Karpas-422 (cell line): ENCODE measurements at regions not wholly inside any gene's neighbourhood (a gene's known extent, or its start where the extent isn't known, plus 50 kb on each side); places are given as distances from the start of the nearest gene placed in this dataset.
"Not testable (repeated sequence)": the region's sequence is repeated elsewhere in the genome, so short reads cannot be mapped to it uniquely, and the experiment has no call there.

Source experiments
- DNase-seq: peaks from one replicate; pipeline ENCODE4 v3.0.0-alpha.2; 2015
- H2AFZ ChIP-seq: fragments of 200-600 bp; sonication (generic); 2 replicates; pipeline ENCODE4 v1.6.1; 2014; ENCODE audit warnings: antibody characterized with exemption, low read length, mixed read lengths
- H3K27ac ChIP-seq: fragments of 200-600 bp; sonication (generic); 2 replicates; pipeline ENCODE4 v1.5.1; 2014; ENCODE audit warnings: mild to moderate bottlenecking, low read length, moderate library complexity
- H3K27me3 ChIP-seq: fragments of 200-600 bp; sonication (generic); 2 replicates; pipeline ENCODE4 v1.6.1; 2014; ENCODE audit warnings: low read length, mixed read lengths
- H3K36me3 ChIP-seq: fragments of 200-600 bp; sonication (generic); 2 replicates; pipeline ENCODE4 v1.6.1; 2014; ENCODE audit warnings: low read length, mixed read lengths; ENCODE audit not compliant: insufficient read depth
- H3K4me1 ChIP-seq: fragments of 200-600 bp; sonication (generic); 2 replicates; pipeline ENCODE4 v1.6.1; 2014; ENCODE audit warnings: mild to moderate bottlenecking, low read length, mixed read lengths
- H3K4me2 ChIP-seq: fragments of 200-600 bp; sonication (generic); 2 replicates; pipeline ENCODE4 v1.6.1; 2014; ENCODE audit warnings: low read length, low read depth, mild to moderate bottlenecking; ENCODE audit not compliant: poor library complexity, severe bottlenecking
- H3K4me3 ChIP-seq: fragments of 200-600 bp; sonication (generic); 2 replicates; pipeline ENCODE4 v1.5.1; 2014; ENCODE audit warnings: mild to moderate bottlenecking, antibody characterized with exemption, low read length, mixed read lengths
- H3K79me2 ChIP-seq: fragments of 200-600 bp; sonication (generic); 2 replicates; pipeline ENCODE4 v1.6.1; 2014; ENCODE audit warnings: mild to moderate bottlenecking, low read length, mixed read lengths
- H3K9ac ChIP-seq: fragments of 200-600 bp; sonication (generic); 2 replicates; pipeline ENCODE4 v1.6.0; 2014; ENCODE audit warnings: low read length
- H3K9me2 ChIP-seq: fragments of 200-600 bp; sonication (generic), shearing (Covaris generic); replicated peaks from 2 replicates; pipeline ENCODE4 v1.6.0; 2014; ENCODE audit warnings: mild to moderate bottlenecking, low read length, moderate library complexity; ENCODE audit not compliant: insufficient read depth
- H3K9me3 ChIP-seq: fragments of 300-700, 200-600 bp; sonication (generic); 2 replicates; pipeline ENCODE4 v1.6.1; 2014; ENCODE audit warnings: low read length, mixed read lengths
- H4K20me1 ChIP-seq: fragments of 200-600 bp; sonication (generic); 2 replicates; pipeline ENCODE4 v1.6.1; 2014; ENCODE audit warnings: mild to moderate bottlenecking, antibody characterized with exemption, low read length, low read depth; ENCODE audit not compliant: insufficient read depth

DNA sequence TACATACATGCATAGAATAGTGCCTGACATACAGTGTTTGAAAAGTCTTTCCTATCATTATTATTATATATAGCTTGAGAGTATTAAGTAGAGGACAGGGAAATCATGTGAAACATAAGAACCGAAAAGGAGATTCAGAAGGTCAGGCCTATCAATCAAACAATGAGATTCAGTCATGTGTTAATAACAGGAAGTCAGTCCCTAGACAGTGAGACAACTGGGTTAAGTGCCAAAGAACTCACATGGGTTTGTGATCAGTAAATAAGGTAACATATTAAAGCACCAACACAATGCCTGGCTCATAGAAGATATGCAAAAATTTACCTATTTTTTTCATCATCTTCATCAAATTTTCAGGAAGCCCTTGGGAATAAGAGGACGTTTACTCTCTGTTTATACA is 174.3 kb upstream of the FAT3 start:
- H3K9me3 ChIP-seq: peaks cover 68% of the 10 kb centered on the region
- no peak overlapping the region for H3K9ac ChIP-seq
- no peaks in the 10 kb centered on the region for H3K79me2 ChIP-seq
- DNase-seq: no peak
- H3K4me1 ChIP-seq: no peaks in the 10 kb centered on the region
- no peak overlapping the region for H3K4me2 ChIP-seq
- H3K9me2 ChIP-seq: no peaks in the 10 kb centered on the region
- no peaks in the 10 kb centered on the region for H3K27me3 ChIP-seq
- H4K20me1 ChIP-seq: no peaks in the 10 kb centered on the region
- no peak overlapping the region for H3K27ac ChIP-seq
- H2AFZ ChIP-seq: no peak overlapping the region
- no peaks in the 10 kb centered on the region for H3K36me3 ChIP-seq
- H3K4me3 ChIP-seq: no peak overlapping the region

GRCh38 chr11:92048415-92048814 is 176.2 kb upstream of the FAT3 start:
- Histone ChIP-seq H3K79me2 (no peaks in the 10 kb centered on the region), H2AFZ (no peak overlapping the region), H3K27ac (no peak overlapping the region), H3K36me3 (no peaks in the 10 kb centered on the region), H3K4me1 (no peaks in the 10 kb centered on the region), H3K9ac (no peak overlapping the region), H3K27me3 (no peaks in the 10 kb centered on the region), H4K20me1 (no peaks in the 10 kb centered on the region), H3K4me3 (no peak overlapping the region), H3K9me2 (0 out of 2 replicates have a peak, but pooled peaks cover 2% of the 10 kb centered on the region), H3K9me3 (peaks cover 66% of the 10 kb centered on the region), H3K4me2 (no peak overlapping the region)
- no peak for DNase-seq

DNA sequence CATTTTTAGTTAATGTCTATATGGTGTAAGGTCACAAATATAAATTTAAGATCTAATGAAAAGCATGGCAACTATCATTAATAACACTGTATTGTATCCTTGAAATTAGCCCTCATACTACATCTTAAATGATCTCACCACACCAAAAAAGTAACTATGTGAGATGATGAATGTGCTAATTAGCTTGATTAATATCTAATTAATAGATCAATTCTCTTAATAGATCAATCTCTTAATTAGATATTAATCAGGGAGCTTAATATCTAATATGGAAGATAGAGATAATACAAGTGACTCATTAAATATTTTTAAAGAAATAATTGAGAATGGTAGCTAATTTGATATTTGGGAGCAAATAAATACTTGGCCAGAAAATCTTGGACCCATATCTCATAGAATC is 178.5 kb upstream of the FAT3 start:
- Histone ChIP-seq H3K4me2 (no peak overlapping the region), H3K27me3 (no peaks in the 10 kb centered on the region), H3K4me1 (no peaks in the 10 kb centered on the region), H3K9ac (no peak overlapping the region), H3K9me2 (0 out of 2 replicates have a peak, but pooled peaks cover 2% of the 10 kb centered on the region), H3K9me3 (peaks cover 66% of the 10 kb centered on the region), H2AFZ (no peak overlapping the region), H3K27ac (no peak overlapping the region), H3K79me2 (no peaks in the 10 kb centered on the region), H3K36me3 (no peaks in the 10 kb centered on the region), H4K20me1 (no peaks in the 10 kb centered on the region), H3K4me3 (no peak overlapping the region)
- DNase-seq: no peak

GRCh38 chr11:92045301-92045700 is 179.3 kb upstream of the FAT3 start:
- no peak overlapping the region for H3K9ac ChIP-seq
- no peaks in the 10 kb centered on the region for H3K4me1 ChIP-seq
- no peak for DNase-seq
- H3K9me3 ChIP-seq: peaks cover 63% of the 10 kb centered on the region
- H3K4me3 ChIP-seq: no peak overlapping the region
- H3K27me3 ChIP-seq: no peaks in the 10 kb centered on the region
- H2AFZ ChIP-seq: no peak overlapping the region
- H4K20me1 ChIP-seq: no peaks in the 10 kb centered on the region
- H3K79me2 ChIP-seq: no peaks in the 10 kb centered on the region
- H3K36me3 ChIP-seq: no peaks in the 10 kb centered on the region
- H3K27ac ChIP-seq: no peak overlapping the region
- 0 out of 2 replicates have a peak, but pooled peaks cover 2% of the 10 kb centered on the region for H3K9me2 ChIP-seq
- no peak overlapping the region for H3K4me2 ChIP-seq

- no peaks in the 10 kb centered on the region for H3K4me1 ChIP-seq
- H4K20me1 ChIP-seq: no peaks in the 10 kb centered on the region
- no peak overlapping the region for H3K4me2 ChIP-seq
- no peaks in the 10 kb centered on the region for H3K79me2 ChIP-seq
- no peaks in the 10 kb centered on the region for H3K27me3 ChIP-seq
- no peak overlapping the region for H2AFZ ChIP-seq
- no peaks in the 10 kb centered on the region for H3K9me2 ChIP-seq
- no peak overlapping the region for H3K27ac ChIP-seq
- DNase-seq: no peak
- H3K9me3 ChIP-seq: peaks cover 59% of the 10 kb centered on the region
- no peak overlapping the region for H3K9ac ChIP-seq
- H3K4me3 ChIP-seq: no peak overlapping the region
- H3K36me3 ChIP-seq: no peaks in the 10 kb centered on the region
These were observed 189.1 kb upstream of the FAT3 start for GRCh38 chr11:92035488-92035887.

DNA sequence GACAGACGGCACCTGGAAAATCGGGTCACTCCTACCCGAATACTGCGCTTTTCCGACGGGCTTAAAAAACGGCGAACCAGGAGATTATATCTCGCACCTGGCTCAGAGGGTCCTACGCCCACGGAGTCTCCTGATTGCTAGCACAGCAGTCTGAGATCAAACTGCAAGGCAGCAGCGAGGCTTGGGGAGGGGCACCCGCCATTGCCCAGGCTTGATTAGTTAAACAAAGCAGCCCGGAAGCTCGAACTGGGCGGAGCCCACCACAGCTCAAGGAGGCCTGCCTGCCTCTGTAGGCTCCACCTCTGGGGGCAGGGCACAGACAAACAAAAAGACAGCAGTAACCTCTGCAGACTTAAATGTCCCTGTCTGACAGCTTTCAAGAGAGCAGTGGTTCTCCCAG is 197.5 kb upstream of the FAT3 start:
- H2AFZ ChIP-seq, H3K79me2 ChIP-seq, H3K4me2 ChIP-seq, H3K4me1 ChIP-seq, H3K27ac ChIP-seq, H3K4me3 ChIP-seq, H4K20me1 ChIP-seq, H3K27me3 ChIP-seq, DNase-seq, H3K36me3 ChIP-seq, H3K9me2 ChIP-seq, H3K9ac ChIP-seq: not testable (repeated sequence)
- peaks cover 39% of the 10 kb centered on the region for H3K9me3 ChIP-seq

- no peak overlapping the region for H3K27ac ChIP-seq
- no peaks in the 10 kb centered on the region for H3K9me2 ChIP-seq
- H3K9me3 ChIP-seq: peaks cover 42% of the 10 kb centered on the region
- H3K4me1 ChIP-seq: no peaks in the 10 kb centered on the region
- H2AFZ ChIP-seq: no peak overlapping the region
- H3K36me3 ChIP-seq: no peaks in the 10 kb centered on the region
- H3K4me2 ChIP-seq: no peak overlapping the region
- no peak for DNase-seq
- H4K20me1 ChIP-seq: no peaks in the 10 kb centered on the region
- H3K9ac ChIP-seq: no peak overlapping the region
- no peaks in the 10 kb centered on the region for H3K79me2 ChIP-seq
- H3K27me3 ChIP-seq: no peaks in the 10 kb centered on the region
- no peak overlapping the region for H3K4me3 ChIP-seq
These were observed 198.0 kb upstream of the FAT3 start for GRCh38 chr11:92026664-92027063.

DNA sequence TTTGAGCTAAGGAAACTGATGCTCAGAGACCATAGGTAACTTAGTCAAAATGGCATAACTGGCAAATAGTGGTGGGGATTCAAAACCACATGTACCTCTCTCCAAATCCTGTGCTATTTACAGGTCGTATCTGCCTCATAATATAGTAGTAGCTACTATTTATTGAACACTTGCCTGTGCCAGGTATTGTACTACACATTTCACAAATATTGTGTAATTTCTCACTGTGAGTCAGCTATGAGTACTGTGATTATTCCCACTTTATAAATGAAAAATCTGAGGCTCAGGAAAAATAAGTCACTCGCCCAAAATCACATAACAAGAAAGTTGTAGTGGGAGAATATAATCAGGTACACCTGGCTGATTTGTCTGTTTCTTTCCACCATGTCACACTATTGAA is 199.8 kb upstream of the FAT3 start:
- Histone ChIP-seq H3K9ac (no peak overlapping the region), H3K4me2 (no peak overlapping the region), H3K4me3 (no peak overlapping the region), H2AFZ (no peak overlapping the region), H3K27me3 (no peaks in the 10 kb centered on the region), H3K9me2 (no peaks in the 10 kb centered on the region), H3K79me2 (no peaks in the 10 kb centered on the region), H3K9me3 (peaks cover 54% of the 10 kb centered on the region), H3K4me1 (no peaks in the 10 kb centered on the region), H3K36me3 (no peaks in the 10 kb centered on the region), H3K27ac (no peak overlapping the region), H4K20me1 (no peaks in the 10 kb centered on the region)
- DNase-seq: no peak

GRCh38 chr11:92022499-92022898 is 202.1 kb upstream of the FAT3 start:
- Histone ChIP-seq H3K4me1 (no peaks in the 10 kb centered on the region), H3K27ac (no peak overlapping the region), H3K9ac (no peak overlapping the region), H3K4me3 (no peak overlapping the region), H2AFZ (no peak overlapping the region), H3K36me3 (no peaks in the 10 kb centered on the region), H3K4me2 (no peak overlapping the region), H3K9me2 (no peaks in the 10 kb centered on the region), H3K9me3 (peaks cover 71% of the 10 kb centered on the region), H3K27me3 (no peaks in the 10 kb centered on the region), H4K20me1 (no peaks in the 10 kb centered on the region), H3K79me2 (no peaks in the 10 kb centered on the region)
- DNase-seq: no peak
